GM18519 (cell line): ENCODE measurements at regions not wholly inside any gene's neighbourhood (a gene's known extent, or its start where the extent isn't known, plus 50 kb on each side); places are given as distances from the start of the nearest gene placed in this dataset.

ENCODE experiments used
- ATAC-seq: cut with Tn5 transposase; IDR thresholded peaks from one replicate; pipeline ENCODE4 v1.9.1; 2021; ENCODE audit warnings: mild to moderate bottlenecking, moderate library complexity; ENCODE audit not compliant: unreplicated experiment, low FRiP score

DNA sequence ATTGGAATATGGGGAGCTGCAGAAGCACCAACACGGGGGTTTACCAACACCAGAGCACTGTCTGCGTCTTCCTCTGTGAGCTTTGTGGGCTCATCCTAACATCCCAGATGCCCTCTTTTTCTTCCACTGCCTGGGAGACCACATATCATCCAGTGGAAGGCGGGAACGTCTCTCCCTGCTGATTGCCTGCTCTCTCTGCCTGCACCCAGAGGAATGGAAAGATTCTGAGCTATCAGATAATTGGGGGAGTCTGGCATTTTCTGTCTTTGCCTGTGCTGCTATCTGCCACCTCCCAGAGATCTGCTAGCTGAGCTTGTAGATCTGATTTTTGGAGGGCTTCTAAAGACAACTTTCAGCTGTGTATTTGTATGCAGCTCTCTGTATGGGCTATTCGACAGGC is 166.2 kb upstream of the PLXNA2 start:
- ATAC-seq = no peak

DNA sequence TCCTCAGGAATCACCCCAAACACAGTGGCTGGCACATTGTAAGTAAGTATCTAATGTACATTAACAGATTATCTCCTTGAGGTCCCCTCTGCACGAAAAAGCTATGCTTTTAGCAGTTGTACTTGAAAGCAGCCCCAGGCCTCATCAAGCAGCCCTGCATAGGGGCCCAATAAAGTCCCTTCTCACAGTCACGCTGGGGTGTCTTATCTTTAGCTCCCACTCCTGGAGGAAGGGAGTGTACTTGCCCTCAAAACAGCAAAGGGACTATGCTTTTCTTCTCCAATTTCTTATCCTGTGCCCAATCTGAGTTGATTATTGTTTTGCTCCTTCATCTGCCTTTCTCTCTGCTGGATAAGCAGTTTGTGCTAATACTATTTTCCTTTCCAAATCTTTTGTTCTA is 168.8 kb upstream of the PLXNA2 start:
- ATAC-seq = no peak

DNA sequence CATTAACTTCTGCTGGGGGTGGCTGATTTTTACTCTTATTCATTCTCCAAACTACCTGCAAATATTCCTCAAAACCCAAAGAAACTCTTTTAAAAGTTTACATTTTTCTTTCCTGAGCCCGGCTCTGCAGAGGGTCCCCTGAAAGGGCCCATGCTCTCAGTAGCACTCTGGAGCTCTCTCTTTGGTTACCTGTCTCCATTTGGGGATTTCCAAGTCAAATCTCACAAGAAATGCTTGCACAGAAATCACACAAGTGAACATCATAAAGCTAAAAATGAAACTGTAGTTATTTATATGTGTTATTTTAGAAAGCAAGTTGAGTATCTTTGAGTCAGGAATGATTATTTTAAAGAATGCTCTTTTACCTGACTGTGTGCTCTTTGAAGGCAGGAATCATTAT is 174.5 kb upstream of the PLXNA2 start:
- ATAC-seq = no peak

DNA sequence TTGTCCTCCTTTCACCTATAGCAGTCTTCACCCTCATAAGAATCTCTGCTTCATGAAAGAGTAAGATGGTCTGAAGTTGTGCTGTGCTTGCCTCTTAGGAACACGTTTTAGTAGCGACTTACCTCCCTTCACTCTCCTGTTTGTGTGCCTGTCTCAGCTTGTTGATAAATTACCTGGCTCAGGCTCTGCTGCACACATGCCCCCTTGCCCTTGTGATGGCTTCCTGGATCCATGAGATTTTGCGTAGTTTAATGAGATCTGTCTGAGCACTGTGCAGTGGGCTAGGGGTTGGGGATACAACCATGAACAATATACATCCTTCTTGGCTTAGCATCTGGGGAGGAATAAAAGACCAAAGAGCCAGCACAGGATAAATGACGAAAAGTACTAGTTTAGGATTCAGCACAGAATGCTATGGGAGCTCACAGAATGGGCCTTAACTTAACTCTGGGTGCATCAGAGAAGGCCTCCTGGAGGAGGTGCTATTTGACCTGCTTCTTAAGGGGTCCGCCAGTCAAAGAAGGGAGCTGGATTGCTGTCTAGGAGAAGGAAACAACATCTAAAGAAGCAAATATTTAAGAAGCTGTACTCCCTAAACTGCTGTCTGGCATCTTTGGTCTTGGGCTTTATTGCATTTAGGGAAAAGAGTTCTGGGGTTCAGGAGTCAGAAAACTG is 175.7 kb upstream of the PLXNA2 start:
- no peak for ATAC-seq

DNA sequence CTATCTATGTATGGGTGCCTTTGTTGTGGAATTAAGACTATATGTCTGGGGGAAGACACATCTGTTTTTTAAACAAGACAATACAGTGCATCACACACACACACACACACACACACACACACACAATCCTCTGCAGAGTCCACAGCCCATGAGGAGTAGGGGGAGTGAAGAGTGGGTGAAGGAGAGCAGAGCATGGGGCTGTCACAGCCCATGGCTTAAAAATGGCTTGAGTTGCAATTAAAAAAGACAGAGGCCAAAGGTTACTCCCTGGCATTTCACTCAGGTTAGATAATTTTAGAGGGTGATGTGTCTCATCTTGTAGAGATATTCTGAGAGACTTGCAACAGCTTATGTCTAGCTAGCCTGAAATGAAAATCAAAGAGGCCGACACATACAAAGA is 176.5 kb upstream of the PLXNA2 start:
- ATAC-seq = no peak

DNA sequence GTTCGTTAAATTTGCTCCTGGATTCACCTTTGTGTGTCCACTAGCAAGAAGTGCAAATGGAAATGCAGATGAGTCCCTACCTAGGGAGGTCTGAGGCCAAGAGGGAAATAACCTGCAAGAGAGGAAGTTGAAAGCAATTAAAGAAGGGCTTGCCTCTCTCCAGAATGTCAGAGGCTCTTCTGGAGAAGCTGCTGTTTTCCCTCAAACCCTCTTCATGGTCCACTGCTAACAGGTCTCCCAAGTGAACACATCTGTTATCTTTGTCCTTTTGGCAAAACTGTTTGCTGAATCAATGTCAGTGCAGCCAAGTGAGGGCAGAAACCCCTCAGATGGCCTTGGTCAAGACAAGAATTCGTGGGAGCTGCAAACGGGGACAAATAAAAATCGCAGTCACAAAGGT is 177.3 kb upstream of the PLXNA2 start:
- no peak for ATAC-seq

DNA sequence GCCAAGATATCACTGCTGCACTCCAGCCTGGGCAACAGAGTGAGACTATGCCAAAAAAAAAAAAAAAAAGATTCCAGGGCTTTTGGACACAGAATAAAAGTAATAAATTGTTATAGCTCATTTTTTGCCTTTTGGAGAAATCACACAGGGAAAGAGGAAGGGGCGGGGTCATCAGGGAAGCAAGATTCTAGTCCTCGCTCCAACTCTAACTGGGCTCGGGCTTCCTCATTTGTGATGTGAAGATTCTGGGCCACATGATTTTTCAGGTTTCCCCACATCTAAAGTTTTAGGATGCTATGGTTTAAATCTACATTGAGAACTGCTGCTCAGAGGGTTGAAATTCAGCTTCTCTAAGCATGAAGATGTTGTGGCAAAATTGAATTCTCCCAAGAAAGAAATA is 179.3 kb upstream of the PLXNA2 start:
- no peak for ATAC-seq

DNA sequence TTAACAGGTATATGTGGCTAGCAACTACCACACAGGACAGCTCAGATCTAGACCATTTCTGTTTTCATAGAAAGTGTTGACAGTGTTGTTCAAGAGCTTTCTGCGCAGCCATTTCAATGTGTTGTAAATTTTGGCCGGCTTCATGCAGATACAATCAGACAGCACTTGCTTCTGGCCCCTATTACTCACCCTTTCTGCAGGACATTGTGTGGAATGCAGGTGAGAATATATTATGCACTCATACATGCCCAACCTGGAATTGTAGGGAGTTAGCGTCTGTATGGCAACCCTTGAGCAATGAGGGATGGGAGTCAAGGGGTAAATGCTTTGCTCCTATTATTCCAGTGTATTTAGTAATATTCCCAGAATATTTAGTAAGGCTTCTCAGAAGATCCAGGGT is 180.9 kb upstream of the PLXNA2 start:
- ATAC-seq = no peak

DNA sequence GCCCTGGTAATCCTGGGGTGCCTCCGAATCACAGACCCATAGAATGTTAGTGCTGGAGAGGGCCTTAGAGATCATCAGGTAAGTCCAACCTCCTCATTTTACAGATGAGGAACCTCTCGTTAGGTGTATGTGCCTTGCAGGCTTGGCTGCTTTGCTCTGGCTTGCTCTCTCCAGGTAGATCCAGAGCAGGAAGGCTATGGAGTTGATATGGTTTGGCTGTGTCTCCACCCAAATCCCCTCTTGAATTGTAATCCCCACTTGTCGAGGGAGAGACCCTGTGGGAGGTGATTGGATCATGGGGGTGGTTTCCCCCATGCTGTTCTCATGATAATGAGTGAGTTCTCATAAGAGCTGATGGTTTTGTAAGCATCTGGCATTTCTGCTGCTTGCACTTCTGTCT is 186.0 kb upstream of the PLXNA2 start:
- no peak for ATAC-seq

DNA sequence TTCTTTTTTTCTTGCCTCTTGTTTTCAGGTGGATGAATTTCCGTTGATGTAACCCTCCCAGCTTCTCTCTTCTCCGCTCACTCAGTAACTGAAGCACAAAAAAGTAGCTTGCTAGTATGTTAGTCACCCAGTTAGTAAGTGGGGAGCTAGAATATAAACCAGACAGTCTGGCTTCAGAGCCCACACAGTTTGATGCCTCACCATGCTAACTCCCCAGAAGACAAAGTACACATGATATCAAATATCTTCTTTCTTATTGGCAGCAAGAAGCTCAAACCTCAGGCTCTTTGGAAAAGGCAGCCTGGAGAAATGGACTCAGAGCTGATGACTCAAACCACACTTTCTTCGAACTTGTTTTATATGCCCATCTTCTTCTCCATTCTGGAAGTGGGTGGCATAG is 187.5 kb upstream of the PLXNA2 start:
- no peak for ATAC-seq

DNA sequence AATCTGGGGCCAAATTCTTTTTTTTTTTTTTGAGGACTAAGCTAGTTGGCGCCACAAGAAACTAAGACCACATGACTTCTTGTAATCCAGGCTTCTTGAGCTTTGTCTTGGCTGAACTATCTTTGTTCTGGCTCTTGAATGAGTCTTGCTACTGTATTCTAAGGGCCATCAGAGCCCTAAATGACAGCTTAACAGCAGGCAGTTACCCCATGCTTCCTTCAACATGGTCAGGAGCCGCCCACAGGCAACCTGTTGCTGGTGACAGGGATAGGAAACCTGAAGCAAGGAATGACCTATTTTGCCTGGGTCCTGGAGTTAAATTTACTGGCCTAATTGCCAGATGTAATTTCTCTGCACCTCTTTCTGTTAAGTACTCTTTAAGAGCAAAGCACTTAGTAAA is 188.2 kb upstream of the PLXNA2 start:
- ATAC-seq = no peak

DNA sequence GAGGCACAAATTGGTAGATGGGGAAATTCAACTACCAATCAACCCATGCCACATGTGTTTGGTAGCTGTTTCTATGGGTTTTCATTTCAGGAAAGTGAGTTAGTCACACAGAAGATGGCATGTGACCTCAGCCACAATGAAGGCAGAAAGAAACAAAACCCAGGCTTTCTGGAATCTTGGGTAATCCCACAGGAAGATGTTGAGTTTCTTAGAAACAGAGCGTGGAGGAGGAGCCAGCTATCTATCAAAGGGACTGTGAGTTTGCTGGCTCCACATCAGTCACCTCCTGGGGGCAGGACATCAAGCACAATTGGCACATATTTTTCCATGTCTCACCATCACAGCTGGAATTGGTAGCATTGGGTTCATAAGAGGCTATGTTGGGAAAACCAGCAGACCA is 188.9 kb upstream of the PLXNA2 start:
- ATAC-seq = no peak

DNA sequence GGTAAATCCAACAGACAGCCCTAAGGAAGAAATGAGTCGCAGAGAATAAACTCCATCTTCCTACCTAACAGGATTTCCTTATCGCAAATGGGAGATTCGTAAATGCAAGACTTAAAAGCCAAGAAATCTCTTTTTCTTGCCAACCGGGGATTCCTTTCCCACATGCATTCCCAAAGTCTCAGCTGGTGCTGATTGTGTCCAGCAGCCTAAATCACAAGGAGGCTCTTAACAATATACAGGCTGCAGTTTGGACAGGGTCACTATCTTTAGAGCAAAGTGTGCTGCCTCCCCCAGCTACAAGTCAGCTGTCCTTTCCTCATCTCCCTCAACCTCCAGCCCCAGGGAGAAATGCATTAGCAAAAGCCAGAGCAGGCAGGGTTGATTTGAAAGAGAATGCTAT is 189.8 kb upstream of the PLXNA2 start:
- ATAC-seq = no peak

DNA sequence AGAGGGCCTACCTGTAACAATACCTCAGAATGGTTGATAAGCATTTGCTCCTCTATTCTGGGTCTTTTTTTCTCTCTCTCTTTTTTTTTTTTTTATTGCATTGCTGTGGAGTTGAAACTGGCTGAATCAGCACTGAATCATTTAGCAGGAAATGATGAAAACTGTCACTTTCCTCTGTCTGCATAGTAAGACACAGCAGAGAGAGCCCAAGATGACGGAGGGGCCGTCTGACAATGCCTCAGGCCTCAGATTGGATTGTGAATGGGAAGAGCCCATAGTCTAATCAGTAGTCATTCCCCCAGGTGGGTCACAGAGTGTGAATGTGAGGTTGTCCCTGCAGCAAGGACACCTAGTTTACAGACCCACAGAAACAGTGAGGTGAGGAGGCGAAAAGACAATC is 193.2 kb upstream of the PLXNA2 start:
- ATAC-seq = no peak

DNA sequence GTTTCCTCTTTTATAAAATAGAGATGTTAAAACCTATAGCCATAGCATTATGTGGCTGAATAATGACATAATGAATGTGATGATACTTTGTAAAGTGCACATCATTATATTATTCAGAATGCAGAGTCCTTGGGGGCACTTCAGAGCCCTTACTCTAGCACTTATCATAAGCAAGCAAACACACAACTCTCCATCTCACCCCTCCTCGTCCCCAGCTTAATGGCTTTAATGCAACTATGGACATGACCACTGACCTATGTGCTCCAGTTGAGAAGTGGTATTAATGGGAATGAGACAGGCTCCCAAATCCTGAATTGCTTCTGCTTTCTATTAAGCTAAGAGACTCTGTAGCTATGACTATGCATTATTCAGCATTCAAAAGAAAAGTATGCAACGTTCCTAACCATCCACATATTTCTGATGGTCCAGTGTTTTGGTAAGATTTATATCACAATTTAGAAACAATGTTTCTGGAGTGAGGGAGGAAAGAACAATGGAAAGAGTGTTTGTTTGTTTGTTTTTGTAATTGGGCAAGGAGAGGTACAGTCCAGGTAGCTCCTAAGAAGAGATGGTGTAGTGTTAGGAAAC is 194.0 kb upstream of the PLXNA2 start:
- ATAC-seq = no peak

DNA sequence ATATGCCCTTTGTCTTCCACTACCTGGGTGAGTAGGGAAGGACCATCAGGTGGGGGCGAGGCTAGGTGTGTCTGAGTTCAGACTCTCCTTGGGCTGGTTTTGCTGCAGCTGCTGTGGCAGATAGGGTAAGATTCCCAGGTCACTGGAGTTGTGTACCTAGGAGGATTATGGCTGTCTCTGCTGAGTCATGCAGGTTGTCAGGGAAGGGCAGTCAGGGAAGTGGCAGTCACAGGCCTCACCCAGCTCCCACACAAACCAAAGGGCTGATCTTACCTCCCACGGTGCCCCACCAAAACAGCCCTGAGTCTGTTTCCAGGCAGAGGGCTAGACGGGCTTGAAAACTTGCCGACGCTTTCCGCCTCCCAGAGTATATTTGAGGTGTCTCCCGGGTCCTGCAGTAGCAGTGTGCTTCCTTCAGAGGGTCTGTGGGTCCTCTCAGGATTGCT is 201.6 kb upstream of the PLXNA2 start:
- no peak for ATAC-seq

DNA sequence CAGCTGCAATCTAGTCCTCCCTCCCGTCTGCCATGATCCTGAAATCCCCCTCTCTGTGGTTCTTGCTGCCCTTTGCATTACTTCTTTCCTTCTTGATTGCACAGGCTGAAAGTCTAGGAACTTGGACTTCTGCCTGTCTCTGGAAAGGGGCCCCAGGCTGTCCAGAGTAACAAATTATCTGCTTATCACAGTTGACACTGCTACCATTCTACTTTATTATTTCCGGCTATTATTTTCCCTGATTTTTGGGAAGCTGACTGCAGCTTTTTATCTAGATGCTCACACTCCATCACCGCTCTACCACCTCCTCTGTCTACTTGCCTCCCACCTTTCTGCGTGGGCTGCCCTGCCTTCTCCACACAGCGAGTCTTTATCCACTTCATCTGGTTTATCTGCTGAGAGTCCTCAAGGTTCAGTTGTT is 202.1 kb upstream of the PLXNA2 start:
- ATAC-seq = no peak

DNA sequence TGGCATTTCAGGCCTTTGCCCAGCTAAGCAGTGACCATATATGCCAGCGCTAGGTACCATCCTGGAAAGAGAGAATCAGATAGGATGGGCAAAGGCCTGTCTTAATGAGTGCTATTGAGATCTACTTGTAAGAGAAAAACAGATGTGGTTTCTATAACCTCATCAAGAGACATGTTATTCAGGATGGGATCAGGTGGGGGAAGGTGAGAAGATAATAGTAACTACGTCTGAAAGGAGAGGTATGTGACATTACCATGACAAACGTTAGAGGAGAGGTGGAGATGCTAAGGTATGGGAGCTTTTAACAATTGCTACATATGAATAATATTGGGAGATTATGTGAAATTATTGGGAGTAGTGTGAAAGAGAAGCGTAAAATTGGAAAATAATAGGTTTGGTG is 204.2 kb upstream of the PLXNA2 start:
- no peak for ATAC-seq

DNA sequence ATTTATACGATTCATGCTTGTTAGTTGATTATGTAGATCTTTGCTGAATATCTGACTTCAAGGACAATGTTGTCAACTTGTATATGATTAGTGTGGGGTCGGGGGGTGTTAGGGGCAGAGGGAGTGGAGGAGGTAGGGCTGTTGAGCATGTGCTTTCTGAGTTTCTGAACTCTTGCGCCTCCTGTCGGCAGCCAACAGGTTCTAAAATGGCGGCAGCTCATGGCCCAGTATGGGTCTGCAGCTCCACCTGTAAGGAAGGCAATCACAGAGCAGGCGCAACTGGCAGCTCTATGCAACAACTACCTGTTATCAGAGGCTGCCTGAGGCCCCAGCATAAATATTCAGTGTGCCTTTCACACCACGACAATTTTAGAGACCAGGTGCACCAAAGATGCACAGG is 205.8 kb upstream of the PLXNA2 start:
- ATAC-seq = no peak

DNA sequence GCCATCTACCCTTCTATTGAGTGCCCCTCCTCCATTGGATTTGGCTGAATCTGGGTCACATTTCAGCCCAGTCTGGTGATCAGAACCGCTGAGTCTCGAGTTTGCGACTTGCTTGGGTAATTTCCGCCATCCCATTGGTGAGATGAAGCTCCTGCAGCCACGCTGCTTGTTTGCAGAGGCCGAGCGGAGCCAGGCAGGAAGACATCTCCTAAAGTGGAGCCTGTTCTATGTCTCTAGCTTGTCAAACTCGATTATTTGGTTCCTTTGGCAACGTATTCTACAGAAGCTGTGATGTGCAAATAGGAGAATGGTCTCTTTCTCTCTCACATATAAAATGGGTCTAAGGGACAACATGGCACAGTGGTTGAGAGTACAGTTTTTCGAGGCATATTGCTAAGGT is 206.8 kb upstream of the PLXNA2 start:
- ATAC-seq = no peak

DNA sequence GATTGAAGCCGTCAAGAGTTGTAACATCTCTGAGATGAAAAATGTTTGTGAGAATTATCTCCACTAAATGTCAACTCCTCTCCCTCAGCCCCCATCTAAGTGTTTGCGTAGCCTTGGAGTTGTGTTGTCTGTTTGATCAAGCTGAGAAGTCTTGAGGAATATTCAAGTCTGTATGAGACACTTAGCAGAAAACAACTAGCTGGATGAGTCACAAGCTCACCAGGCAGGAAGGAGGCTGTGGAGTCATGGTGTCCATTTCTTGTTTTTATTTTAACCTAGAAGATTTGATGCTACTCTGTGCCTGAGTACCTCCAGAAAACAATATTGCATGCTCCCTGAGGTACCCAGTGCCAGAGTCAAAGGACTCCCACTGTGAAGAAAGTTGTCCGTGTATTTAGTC is 211.6 kb upstream of the PLXNA2 start:
- no peak for ATAC-seq

DNA sequence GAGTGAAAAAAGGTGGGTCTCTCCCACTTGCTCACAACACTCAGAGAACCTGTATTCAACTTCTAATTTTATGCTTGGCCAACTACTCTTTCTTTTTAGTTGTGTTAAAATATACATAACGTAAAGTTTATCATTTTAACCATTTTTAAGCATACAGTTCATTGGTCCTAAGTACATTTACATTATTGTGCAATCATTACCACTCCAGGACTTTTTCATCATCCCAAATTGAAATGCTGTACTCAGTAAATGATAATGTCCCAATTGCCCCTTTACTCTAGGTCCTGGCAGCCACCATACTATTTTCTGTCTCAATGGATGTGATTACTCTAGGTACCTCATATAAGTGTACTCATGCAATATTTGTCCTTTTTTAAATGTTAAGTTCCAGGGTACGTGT is 212.3 kb upstream of the PLXNA2 start:
- ATAC-seq = no peak

DNA sequence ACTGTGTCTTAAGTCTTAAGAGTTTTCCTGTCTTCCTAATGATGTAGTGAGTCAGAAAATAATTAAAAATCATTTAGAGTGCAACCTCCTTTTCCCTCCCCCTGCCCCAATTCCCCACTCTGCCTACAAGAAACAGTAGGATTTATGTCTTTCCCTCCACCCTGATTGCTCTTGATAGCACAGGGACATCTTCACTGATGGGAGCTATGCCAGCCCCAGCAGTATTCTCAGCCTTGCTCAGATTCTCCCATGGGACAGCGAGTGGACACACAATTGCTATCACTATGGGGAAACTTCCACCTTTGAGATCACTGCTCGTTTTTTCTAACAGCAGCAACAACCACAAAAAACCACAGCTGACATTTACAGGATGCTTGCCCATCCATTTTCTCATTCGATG is 216.6 kb upstream of the PLXNA2 start:
- ATAC-seq = no peak
